ENCODE measurements at regions not wholly inside any gene's neighbourhood (a gene's known extent, or its start where the extent isn't known, plus 50 kb on each side); places are given as distances from the start of the nearest gene placed in this dataset.

DNA sequence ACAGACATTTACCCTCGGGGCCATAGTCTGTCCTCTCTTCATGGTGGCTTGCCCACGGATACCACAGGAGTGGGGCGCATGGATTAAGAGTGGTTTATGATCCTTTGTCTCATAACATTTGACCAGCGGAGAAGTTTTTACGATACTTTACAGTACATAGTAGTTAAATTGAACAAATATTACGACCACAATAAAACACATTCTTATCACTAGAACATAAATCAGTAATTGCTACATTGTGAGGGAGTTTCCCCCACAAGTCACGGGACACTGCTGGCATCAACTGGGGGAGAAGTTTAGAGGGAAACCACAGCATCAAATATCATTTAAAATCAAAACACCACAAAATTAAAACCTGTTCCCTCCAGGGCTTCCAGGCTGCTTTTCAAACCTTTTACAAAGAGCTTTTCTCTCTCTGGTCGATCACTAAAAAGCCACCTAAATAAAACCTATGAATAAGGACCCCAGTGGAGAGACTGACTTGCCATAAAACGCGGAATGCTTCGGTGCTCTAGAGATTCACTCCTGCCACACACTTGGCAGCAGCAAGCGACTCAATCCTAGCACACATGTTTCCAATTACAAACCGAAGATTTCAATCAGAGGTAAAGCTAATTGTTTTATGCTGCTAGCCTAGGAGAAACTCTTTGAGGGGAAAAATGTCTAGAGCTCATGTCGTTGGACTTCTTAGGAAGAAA lies 173.7 kb upstream of the HNRNPA3 start:
- DNase-seq = no peak

DNA sequence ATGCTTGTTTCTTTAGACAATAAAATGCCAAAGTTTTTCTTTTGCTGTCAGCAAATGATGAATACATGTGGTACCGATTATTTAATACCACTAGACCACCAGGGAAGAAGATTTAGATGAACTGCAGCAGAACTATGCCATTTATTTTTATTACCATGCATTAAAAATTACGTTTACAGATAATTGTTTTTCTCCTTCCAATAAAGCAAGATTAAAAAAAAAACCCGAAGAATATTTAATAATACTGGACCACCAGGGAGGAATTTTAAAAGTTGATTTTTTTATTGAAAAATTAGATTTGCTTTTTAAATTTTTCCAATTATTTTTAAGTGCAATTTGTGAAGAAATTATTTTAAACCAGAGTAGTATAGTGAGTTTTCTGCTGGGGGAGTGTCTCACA lies 170.3 kb upstream of the HNRNPA3 start:
- DNase-seq = no peak

DNA sequence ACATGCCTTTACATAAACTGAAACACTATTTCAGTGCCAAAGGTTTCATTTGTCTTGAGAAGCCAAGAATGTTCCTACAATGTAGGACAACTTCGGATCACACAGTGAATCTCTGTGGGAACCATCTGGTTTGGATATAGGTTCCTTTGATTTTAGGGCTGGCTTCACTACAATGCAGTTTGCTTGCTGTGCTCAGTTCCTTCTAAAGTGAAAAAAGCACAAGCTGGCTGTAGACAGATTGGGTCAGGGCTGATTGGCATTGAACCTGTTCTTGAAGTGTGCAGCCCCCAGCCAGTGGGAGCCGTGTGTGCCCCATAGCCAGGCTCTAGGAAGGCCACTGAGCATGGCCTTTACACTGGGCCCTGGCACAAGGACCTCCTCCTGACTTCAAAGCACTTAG lies 167.9 kb upstream of the HNRNPA3 start:
- DNase-seq = no peak

DNA sequence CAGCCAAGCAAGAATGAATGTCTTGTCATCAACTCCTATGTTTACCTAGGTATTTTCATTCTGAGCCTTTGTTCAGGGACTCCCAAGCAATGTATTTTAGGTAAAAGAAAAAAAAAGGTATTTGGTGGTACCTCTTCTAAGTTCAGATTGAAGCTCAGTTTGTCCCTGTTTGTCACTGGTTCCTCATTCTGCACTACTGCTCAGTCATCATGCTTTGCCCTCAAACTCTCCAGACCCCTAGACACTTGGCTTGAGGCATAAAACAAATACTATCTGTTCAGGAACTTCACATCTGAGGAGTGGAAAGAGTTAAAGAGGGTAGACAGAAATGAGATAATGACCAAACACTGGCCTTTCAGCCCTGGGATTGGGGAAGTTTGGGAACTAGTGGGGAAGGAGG lies 163.6 kb upstream of the HNRNPA3 start:
- no peak for DNase-seq

DNA sequence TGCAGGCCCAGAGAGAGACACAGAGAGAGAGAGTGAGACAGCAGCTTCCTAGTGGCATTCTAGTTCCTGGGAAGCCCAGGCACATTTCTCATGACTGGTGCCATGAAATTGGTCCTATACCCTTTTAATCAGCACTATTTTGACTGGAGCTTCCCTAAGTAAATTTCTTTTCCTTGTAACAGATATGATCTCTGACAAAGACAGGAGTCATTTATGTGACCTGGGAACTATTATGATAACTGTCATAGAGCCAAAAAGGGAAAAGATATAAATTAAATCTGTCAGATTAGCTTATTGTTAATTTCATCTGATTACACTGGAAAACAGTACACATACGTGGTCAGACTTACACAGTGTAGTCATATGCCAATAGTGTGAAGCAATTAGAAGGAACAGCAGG lies 161.3 kb upstream of the HNRNPA3 start:
- no peak for DNase-seq

DNA sequence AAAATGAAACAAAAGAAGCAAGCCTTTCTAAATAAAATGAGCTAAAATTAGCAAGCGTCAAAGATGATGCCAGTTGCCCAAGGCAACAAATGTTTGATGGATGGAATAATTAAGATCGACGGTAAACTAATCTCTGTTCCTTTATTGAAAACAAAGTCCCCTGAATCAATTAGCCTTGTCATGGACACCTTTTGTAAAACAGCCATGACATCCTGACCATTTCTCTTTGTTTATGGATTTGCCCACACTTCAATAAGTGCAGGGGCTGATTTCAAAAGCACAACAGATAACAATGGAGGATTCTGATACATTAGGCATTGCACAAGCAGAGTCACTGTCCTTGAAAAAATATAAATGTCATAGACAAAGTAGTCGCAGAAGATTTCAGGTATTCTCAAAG lies 160.1 kb upstream of the HNRNPA3 start:
- no peak for DNase-seq

DNA sequence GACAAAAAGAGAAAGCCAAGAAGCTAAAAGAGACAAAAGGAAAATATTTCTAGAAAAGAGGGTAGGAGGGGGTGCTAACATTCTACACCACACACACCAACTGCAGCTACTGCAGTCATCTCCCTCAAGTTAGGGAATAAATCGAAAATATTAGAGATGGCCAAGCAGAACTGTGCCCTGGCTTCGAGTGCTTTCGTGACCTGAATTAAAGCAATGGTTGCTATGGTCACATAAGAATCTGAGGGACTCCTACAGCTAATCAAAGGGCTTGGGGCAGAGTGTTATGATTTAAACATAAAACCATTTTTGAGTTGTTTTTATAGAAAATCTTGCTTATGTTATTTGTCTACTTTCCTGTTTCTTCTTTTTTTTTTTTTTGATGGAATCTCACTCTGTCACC lies 159.6 kb upstream of the HNRNPA3 start:
- no peak for DNase-seq

DNA sequence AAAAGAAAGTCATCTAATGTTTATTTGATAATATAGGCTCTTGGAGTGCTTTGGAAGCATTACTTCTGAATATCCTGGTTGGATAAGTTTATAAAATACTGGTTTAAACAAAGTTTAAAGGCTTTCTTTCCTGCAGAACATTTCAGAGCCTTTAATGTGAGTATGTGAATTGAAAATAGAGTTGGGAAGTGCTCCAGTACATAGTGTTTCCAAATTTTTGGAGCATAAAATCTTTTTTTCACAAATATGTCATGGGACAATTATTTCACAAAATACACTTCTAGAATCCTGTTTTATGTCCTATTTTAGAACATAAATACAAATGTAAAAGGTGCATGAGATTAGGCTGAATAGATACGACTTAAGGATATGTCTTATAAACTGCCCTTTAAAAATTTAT lies 158.9 kb upstream of the HNRNPA3 start:
- no peak for DNase-seq

DNA sequence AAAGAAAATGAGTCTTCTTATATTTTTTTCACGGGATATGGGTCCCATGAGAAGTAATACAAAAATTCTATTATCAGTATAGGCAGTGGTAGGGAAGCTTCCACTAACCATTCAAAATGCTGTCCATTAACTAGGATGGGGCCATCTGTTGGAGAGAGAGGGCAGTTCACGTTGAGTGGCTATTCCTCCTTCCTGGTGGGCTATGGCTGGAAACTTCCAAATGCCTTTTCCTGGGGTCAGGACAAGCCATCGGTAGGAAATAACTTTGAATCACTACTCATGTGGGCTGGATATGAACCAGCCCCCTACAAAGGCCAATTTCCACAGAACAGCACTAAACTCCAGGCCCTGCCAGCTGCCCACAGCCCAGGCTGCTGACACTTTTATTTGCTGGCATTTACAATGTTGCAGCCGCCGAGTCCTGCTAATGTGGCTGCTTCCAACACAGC lies 156.1 kb upstream of the HNRNPA3 start:
- DNase-seq = no peak

DNA sequence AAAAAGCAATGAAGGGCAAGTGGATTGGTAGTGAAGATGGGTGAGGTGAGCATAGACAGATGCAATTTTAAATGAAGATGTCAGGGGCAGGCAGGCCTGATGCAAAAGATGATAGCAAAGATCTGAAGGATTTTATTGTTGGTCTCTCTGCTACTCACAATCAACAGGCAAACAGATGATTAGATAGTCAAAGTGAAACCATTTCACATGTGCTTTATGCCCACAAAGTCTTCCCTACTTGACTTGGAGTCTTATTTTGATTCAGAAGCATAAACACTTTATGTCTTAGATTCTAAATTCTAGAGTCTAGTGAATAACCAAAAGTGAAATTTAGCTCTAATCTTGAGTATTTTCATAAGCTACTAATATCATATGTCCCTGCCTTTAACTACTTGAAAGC lies 153.8 kb upstream of the HNRNPA3 start:
- no peak for DNase-seq

DNA sequence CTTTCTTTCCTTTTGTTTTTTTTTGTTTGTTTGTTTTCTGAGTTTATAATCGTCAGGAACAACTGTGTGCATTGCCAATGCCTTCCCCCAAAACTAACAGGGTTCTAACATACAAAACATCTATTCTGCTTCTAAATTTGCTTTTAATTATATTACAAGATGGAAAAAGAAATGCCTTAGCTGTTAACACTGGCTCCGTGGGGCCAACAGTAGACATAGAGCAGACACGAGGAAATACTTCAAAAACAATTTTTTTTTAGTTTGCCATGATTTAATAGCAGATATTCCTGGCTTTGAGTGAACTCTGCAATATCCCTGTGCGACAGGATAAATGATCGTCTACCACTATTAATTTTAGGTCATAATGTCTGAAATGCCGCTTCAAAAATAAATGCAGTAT lies 153.3 kb upstream of the HNRNPA3 start:
- DNase-seq = no peak

DNA sequence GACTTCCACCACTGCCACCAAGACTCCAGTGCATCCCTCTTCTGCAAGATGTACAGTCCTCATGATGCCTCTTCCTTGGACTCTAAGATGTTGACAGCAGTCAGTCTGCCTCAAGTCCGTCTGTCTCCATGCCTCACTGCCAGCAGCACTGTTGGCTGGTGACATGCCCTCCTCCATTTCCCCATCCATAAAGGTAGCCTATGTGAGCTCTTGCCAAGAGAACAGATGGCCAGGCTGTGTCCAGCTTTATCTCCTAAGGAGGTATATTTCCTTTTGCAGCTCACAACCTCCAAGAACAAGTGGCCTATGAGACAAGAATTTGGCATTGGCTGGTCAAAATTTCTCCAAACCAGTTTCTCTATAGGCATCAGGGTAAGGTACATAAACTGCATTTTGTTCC lies 149.3 kb upstream of the HNRNPA3 start:
- no peak for DNase-seq

DNA sequence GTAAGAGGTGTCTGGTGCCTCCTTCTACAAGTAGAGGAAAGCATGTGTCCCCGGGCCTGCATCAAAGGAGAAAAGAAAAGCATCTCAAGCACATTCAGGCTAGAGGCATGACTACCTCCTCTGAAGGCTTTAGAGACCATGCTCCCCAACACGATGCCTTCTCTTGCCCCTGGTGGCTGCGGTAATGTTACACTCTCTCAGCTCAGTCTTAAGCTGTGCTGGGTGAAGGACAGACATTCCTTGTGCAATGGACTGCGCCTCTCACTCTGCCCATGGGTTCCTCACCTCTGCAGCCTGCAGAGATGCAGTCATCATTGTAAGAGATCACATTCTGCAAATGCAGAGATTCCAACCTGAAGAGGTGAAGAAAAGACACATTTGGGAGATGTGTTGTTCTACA lies 148.2 kb upstream of the HNRNPA3 start:
- no peak for DNase-seq

DNA sequence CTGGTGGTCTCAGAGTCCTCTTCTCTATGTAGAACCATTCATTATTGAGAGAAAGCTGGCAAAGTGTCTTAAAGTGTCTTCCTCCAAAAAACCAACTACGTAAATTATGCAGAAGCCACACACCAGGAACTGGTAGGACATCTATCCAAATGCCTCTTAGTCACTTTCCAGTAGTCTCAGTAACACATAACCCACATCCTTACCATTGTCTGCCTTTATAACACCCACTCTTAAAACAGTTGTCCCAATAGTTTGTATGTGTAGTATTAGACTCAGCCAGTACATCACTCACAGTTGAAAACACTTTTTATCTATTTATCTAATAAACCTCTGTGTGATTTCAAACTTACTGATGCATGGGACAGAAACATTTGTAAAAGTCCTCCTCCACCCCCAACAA lies 143.6 kb upstream of the HNRNPA3 start:
- no peak for DNase-seq

DNA sequence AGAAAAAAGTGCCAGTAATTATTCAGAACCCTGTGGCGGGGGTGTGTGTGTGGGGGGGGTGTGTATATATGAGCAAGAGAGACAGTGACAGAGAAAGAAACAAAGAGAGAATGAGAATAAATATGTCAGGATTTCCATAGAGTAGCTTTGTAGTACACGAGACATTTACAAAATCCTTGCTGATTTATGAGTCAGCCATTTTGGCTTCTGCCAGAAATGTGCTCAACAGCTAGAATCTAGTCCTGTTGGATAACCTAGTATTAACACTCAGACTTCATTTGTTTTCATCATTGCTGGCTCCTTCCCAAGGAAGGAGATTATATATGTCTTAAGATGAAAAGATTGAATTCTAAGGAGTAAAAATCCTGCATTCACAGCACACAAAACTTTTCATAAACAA lies 140.5 kb upstream of the HNRNPA3 start:
- no peak for DNase-seq

DNA sequence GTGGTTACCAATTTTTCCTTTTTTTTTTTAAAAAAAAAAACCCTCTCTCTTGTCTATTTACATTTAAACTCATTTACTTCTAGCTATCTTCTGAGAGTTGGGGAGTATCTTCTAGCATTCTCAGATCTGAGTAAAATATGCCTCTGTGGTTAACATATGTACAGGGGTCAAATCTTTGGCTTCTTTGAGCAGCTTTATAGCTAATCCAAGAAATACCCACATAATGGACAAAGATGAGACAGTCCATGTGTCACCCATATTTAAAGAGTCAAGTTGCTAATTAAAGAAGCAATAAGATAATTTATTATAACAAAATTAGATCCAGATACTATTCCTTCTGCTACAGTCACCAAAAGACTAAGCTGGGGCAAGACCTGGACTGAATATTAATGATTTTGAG lies 139.0 kb upstream of the HNRNPA3 start:
- no peak for DNase-seq

DNA sequence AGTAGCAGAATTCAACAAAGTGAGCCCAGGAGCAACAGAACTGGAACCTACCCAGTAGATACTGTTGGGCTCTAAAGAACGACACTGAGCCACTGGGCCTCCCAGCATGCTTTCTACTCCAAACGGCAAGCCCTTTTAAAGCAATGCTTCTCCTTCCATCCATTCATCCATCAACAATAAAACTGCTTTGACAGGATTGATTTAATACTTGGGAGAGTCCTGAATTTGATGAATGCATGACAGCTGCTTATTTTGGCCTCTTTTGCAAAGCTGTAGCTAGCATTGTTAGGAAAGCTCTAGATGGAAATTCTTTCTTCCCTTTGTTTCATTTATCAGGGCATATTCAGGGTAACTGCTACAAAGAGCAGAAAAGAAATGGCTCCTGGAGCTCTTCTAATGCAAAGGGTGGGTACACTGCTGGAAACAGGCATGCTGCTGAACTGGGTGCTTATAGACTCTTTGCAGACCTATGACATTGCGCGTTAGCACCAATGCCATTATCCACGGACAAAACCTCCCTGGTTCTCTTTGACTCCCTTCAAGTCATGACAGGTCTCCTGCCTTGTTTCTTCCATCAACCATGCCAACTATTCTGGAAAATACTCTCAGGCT lies 138.4 kb upstream of the HNRNPA3 start:
- no peak for DNase-seq

DNA sequence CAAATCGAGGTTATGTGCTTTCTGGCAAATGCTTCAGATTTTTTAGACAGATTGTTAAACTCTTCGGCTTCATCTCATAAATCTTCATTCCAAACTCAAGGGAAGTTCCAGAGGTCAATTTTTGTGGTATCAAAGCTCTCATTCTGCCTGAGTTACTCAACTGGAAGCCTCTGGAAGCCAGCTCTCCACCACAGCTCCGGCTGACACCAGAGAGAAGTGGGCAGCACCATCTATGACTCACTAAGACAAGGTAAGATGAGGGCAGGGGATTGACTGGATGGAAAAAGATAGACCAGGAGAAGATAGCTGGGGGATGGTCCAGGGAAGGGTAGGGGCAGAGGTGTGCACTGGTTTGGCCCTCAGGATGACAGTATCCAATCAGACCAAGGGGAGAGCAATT lies 137.3 kb upstream of the HNRNPA3 start:
- no peak for DNase-seq

DNA sequence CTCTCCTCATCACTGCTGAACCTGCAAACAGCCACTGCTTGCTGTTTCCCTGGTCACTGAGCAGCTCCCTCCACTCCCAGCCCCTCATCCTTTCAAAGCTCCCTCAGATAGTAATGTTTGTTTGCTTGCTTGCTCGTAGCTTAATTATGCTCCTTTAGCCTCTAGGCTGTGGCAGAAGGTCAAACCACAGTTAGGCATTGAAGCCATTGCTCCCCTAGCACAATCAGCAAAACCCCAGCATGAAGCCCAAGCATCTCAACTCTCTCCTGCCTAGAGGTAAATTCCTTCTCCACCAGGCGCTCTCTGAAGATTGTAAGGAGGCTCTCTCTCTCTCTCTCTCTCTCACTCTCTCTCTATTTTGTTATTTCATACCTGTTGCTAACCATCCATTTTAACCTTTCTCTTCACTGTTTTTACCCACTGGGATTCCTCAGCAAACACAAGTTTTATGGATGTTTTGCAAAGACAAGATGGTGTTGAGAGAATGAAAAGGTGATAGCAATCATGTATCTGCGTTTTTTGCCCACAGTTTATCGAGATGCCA lies 135.9 kb upstream of the HNRNPA3 start:
- DNase-seq = no peak

DNA sequence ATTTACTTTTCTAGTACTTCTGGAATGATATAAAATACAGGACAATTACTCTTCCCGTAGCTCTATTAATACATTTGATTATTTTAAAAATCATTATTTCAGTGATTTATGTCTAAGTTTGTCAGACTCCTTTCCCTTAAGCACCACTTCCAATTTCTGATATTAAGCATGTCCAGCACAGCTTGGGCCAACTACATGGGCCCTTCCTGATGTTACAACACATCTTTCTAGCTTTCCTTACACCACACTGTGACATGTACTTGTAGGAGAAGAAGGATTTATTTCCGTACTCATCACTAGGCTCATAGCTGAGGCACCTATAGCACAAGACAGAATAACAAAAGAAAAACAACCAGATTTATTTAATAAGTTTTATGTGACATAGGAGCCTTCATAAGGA lies 134.8 kb upstream of the HNRNPA3 start:
- no peak for DNase-seq

DNA sequence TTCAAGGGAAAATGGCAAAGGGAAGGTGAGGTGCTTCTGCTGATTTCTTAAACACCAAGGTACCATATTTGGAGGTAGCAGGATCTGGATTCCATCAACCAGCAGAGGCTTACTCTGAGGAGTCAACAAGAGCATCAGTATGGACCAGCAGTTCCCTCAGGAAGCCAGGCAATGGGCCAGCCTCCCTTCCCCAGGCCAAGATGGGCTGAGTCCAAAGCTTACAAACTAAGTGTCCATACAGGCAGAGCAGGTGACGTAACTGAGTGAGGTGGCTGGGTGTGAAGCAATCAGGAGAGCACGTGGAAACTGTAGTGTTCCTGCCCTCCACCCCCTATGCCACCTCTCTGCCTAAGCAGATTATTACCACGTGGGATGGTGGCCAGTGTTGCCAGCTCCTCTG lies 134.2 kb upstream of the HNRNPA3 start:
- DNase-seq = no peak

DNA sequence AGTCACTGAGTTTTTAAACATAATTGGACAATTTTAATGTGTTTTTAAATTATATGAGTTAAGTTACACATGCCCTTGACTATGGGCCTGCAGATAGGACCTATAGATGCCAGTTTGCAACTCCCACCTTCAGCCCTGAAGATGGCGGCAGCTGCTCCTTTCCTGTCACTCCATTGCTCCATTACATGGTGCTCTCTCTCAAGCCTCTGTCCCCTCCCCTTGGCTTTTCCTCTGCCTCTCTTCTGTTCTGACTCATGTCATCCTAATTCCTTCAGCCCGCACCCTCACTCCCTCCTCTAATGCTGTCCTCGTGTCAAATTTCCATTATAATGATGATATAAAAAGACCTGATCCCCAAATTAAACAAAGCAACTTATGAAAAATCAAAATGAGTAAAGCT lies 133.7 kb upstream of the HNRNPA3 start:
- DNase-seq = no peak

DNA sequence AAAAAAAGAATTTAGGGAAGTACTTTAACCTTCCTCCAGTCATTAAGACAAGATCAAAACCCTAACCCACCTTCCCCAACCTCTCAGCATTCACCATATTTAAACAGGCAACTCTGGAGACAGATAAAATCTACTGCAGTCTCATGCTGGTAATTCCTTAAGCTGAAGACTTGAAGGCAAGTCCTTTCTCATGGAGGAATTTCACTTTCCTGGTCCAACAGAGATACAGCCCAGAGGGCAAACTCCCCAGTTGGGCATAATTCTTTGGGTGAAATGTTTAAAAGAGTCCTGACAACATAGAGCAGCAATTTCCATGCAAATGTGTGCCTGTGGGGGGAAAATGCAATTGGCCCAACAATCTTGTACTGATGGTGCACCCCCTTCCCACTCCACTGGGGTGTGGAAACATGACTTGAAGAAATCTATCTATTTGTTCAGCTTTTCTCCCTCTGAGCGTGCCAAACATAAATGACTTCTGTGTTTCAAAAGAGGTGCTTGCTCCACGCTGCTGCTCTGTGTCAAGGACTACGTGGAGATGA lies 131.8 kb upstream of the HNRNPA3 start:
- no peak for DNase-seq

DNA sequence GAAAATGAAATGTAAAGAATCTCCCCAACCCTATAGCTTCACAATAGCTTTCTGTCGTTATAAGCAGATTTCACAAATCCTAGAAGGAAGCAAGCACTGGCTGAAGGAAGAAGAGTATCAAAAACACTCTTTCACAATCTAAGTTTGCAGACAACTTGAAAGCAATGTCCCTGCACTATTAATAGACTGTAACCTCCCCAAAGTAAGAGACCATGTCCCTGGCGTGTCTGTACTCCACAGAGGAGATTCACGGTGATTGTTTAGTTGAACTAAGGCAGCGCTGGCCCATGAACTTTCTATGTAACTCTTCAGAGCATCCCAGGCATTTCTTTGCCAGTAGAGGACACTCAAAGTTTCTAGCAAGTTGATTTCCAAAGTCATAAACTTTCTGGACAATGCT lies 128.0 kb upstream of the HNRNPA3 start:
- DNase-seq = no peak

DNA sequence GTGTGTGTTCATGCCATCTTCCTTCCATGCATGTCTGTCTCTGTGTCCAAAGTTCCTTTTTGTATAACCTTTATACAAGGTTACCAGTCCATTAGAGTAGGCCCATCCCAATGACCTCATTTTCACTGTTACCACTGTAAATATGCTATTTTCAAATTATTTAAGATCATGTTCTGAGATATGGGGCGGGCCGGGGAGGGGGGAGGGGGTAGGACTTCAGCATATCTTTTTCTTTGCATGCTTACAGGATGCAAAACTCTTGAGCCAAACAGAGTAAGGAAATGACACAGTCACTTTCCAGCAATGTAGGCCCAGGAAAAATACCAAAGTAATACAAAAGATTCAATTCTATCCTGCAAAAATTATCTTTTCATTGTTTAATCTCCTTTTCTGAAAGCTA lies 124.1 kb upstream of the HNRNPA3 start:
- DNase-seq = no peak
